ENCODE measurements at regions not wholly inside any gene's neighbourhood (a gene's known extent, or its start where the extent isn't known, plus 50 kb on each side); places are given as distances from the start of the nearest gene placed in this dataset.

- no peak for DNase-seq (ENCODE audit: extremely low read depth, low read depth)
- TF ChIP-seq CTCF (IDR thresholded peaks at IDR 0.05; ENCODE audit: low read depth, low read length): no peak
Observed at GRCh38 chr1:163928651-163929050, 606.9 kb downstream of the NUF2 start.

GRCh38 chr1:163932901-163933300 is 611.1 kb downstream of the NUF2 start:
- no peak for DNase-seq (ENCODE audit: extremely low read depth, low read depth)
- TF ChIP-seq CTCF (IDR thresholded peaks at IDR 0.05; ENCODE audit: low read depth, low read length): no peak

GRCh38 chr1:163933437-163933836 is 611.7 kb downstream of the NUF2 start:
- no peak for DNase-seq (ENCODE audit: extremely low read depth, low read depth)
- no peak for TF ChIP-seq CTCF (IDR thresholded peaks at IDR 0.05; ENCODE audit: low read depth, low read length)

- TF ChIP-seq CTCF (IDR thresholded peaks at IDR 0.05; ENCODE audit: low read depth, low read length): no peak
- DNase-seq (ENCODE audit: extremely low read depth, low read depth): no peak
Observed at GRCh38 chr1:163935738-163936374, 614.1 kb downstream of the NUF2 start.

GRCh38 chr1:163959622-163960021 is 599.4 kb upstream of the PBX1 start:
- TF ChIP-seq CTCF (IDR thresholded peaks at IDR 0.05; ENCODE audit: low read depth, low read length): no peak
- DNase-seq (ENCODE audit: extremely low read depth, low read depth): no peak

GRCh38 chr1:163970151-163970550 is 588.8 kb upstream of the PBX1 start:
- DNase-seq (ENCODE audit: extremely low read depth, low read depth): no peak
- TF ChIP-seq CTCF (IDR thresholded peaks at IDR 0.05; ENCODE audit: low read depth, low read length): no peak

GRCh38 chr1:163970699-163971098 is 588.3 kb upstream of the PBX1 start:
- no peak for DNase-seq (ENCODE audit: extremely low read depth, low read depth)
- no peak for TF ChIP-seq CTCF (IDR thresholded peaks at IDR 0.05; ENCODE audit: low read depth, low read length)

Data from AG09319 (cell line).